ENCODE measurements at regions not wholly inside any gene's neighbourhood (a gene's known extent, or its start where the extent isn't known, plus 50 kb on each side); places are given as distances from the start of the nearest gene placed in this dataset.

DNA sequence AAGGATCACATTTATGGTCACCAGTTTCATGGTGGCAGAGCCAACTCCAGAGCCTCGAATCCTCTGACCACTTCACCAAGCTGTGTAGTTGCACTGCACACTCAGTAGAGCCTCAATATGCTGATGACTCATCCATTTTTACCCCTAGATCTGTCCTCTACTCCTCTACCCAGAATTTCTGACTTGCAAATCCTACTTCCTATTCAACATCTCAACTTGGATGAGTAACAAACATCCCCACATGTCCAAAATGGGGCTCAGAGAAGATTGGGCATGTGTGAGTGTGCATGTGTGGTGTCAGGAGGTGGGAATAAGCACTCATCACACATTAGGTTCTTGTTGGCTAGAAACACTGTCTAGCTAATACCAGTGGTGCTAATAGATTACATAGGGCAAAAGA is 57.8 kb upstream of the IGFBP2 start:
- TF ChIP-seq, protein P1, sequence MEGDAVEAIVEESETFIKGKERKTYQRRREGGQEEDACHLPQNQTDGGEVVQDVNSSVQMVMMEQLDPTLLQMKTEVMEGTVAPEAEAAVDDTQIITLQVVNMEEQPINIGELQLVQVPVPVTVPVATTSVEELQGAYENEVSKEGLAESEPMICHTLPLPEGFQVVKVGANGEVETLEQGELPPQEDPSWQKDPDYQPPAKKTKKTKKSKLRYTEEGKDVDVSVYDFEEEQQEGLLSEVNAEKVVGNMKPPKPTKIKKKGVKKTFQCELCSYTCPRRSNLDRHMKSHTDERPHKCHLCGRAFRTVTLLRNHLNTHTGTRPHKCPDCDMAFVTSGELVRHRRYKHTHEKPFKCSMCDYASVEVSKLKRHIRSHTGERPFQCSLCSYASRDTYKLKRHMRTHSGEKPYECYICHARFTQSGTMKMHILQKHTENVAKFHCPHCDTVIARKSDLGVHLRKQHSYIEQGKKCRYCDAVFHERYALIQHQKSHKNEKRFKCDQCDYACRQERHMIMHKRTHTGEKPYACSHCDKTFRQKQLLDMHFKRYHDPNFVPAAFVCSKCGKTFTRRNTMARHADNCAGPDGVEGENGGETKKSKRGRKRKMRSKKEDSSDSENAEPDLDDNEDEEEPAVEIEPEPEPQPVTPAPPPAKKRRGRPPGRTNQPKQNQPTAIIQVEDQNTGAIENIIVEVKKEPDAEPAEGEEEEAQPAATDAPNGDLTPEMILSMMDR (IDR thresholded peaks at IDR 0.05): no peak
- TF ChIP-seq POLR2A (IDR thresholded peaks at IDR 0.05) (no peak), POLR2AphosphoS5 (IDR thresholded peaks at IDR 0.05) (no peak), EP300 (IDR thresholded peaks at IDR 0.05) (no peak)

All from suprapubic skin (tissue), 4 donors.